Pulmonary artery endothelial cell (primary cell): ENCODE measurements at regions not wholly inside any gene's neighbourhood (a gene's known extent, or its start where the extent isn't known, plus 50 kb on each side); places are given as distances from the start of the nearest gene placed in this dataset.

Source experiments
- DNase-seq: peaks from one replicate; pipeline ENCODE4 v3.0.0-alpha.2; 2011; ENCODE audit warnings: low read depth, low spot score

DNA sequence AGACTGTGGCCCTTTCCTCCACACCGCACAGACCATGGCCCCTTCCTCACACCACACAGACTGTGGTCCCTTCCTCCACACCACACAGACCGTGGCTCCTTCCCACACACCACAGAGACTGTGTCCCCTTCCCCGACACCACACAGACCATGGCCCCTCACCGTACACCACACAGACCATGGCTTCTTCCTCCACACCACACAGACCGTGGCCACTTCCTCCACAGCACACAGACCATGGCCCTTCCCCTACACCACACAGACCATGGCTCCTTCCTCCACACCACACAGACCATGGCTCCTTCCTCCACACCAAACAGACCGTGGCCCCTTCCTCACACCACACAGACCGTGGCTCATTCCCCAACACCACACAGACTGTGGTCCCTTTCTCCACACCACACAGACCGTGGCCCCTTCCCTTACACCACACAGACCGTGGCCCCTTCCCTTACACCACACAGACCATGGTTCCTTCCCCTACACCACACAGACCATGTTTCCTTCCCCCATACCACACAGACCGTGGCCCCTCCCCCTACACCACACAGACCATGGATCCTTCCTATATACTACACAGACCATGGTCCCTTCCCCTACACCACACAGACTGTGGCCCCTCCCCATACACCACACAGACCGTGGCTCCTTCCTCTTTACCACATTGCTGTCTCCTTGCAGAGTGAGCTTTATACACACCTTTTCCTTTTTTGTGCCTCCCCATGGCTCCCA is 297.5 kb upstream of the FOXF1 start:
- no peak for DNase-seq

DNA sequence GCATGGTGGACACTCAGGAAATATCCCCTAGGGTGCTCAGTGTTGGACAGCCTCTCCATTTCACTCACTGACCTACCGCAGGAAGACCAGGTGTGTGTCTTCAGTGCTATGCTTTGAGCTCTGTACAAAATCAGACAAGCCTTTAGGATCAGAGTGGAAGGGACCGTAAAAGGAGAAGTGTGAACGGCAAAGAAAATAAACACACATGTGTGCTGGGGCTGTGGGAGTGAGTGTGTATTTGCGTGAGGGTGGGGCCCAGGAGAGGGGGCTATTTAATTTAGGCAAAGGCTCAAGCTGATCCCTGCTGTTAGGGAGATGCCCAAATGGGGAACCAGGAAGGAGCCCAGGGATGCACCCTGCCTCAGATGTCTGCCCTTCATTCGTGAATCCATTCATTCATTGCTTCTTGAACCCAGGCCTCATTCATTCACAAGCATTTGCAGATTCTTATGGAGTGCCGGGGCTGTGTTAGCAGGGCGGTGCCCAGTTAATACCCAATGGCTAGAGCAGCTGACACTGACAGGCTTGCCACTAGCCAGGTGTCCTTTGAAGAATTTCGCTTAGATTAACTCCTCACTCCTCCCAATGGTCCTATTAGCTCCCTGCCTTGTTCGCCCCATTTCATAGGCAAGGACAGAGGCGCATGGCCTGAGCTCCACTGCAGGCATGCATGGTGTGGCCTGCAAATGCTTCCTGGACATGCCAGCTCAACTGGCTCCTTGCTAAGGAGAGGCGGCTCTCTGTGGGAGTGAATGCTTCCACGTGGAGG is 296.7 kb upstream of the FOXF1 start:
- DNase-seq, result no peak

DNA sequence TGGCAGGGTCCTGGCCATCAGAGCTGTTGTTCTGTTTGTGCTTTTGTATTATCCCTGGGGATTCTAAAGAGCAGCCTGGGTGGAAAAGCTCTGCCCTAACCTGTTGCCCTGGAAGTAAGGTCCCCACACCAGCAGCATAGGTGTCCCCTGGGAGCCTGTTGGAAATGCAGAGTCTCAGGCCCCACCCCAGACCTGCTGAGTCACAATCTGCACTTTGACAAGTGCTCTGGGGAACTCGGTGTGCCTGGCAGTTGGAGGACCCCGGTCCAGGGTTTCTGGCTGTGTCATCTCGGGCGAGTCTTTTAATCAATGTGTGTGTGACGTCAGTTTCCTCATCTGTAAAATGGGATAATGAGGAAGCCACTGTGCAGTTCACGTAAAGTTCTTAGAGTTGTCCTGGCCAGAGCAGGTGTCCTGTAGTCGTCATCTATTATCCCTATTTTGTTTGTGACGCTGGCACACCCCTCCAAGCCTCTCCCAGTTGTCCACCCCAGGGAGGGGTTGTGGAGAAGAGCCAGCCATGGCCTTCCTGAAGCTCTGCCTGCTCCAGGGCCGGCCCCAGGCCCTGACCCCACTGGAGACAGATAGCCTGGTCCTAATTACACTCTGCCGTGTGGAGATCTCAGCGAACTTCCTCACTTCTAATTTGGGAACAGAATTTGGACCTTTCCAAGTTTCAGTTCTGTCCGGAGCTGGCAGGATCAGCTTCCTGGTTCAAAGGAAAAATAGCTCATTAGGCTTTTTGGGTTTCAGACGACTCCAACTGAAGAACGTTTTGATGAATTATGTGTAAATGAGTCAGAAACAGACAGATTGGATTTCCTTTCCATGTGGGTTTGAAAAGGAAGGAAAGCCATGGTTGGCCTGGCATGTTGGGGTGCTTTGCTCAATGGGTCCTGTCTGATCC is 295.7 kb upstream of the FOXF1 start:
- DNase-seq, result no peak

DNA sequence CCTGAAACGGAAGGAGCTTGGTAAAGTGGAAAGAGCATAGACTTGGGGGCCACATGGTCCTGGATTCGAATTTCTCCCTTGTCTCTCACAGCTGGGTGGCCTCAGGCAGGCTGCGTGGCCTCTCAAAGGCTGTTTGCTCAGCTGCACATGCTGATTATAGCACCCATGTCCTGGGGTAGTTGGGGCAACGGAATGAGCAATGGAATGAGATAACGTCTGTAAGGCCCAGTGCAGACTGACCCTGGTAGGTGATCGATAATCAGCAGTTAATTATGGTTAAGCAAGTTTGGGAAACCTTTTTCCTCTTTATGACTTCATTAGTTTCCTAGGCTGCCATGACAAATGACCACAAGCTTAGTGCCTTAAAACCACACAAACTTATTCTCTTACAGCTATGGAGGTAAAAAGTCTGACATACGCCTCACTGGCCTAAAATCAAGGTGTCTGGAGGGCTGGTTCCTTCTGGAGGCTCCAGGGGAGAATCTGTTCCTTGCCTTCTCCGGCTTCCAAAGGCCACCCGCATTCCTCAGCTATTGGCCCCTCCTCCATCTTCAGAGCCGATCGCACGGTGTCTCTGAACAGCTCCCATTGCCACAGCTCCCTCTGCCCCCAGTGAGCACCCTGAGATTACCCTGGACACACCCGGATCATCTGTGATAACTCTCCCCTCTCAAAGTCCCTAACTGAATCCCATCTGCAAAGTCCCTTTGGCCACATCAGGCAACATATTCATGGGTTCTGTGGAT is 294.9 kb upstream of the FOXF1 start:
- DNase-seq, result no peak

DNA sequence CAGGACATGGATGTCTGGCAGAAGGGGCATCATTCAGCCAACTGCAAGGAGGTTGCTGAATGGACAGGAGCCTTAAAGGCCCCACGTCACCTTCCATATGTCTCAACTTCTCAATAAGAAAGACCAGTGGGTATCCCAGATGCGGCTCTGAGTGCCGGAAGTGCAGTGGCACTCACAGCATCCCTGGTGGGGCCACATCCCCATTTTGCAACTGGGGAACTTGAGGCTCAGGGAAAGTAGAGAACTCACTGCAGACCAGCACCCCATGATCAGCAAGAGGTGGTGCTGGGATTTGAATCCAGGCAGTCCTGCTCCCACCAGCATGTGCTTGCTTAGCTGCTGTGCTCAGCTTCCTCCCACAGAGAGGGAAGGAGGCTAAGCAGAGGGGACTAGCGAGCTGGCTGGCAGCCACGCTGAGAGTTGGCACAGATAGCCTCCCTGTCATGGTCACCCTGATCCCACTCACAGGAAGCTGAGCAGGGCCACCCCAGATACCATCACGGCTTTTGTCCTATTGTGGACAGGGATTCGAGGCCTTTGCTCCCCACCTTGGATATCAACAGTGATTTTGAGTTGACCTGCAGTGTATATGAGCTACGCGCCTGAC is 294.2 kb upstream of the FOXF1 start:
- no peak for DNase-seq

DNA sequence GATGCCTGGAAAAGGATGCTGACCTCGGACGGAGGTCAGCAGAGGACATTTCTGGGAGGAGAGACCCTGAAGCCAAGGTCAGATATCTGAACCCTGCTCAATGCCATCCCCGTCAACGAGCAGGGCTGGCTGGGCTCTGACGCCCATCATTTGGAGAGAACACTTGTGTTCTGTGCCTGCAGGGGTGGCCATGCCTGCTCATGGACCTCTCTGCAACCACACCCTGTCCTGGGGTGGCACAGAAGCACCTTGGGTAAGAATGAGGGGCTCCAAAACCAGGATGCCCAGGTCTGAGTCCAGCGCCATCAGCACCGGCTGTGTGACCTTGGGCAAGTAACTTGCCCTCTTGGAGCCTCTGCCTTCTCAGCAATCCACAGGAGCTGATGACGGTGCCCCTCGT is 293.7 kb upstream of the FOXF1 start:
- no peak for DNase-seq

DNA sequence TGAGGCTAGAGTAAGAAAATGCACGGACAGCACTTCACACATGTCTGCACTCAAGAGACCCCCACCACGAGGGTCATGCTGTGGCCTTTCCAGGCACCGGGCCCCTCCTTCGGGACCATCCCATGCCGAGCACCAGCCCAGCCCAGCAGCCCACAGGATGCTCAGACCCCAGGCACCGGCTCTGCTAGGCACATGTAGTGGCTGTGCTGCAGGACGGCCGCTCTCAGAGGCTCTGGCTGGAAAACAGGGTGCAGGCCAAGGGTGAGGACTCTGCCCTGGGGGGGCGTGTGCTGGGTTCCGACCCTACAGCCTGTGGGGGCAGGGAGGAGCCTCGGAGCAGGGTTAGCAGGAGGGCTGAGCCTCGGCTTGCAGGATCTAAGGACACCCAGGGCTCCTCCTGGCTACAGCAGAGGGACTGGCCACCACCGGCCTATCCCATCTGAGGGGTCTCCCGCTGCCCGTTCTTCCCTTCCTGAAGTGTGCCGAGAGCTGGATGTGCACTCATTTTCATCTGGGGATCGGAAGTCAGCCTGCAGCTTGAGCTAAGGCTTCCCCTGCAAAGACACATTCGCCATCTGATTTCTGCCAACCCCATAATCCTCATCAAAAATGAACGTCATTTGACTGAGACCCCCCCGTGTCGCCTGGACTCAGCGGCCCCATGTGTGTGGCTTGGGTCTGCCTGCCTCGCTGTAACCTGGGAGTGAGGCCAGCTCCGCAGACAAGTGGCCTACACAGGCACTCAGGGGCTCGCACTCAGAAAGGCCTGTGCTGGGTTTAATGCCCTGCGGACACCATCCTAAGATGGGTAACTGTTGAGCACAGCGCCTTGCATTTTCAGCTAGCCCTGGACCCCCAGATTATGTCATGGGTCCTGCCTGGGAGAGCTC is 293.1 kb upstream of the FOXF1 start:
- no peak for DNase-seq

DNA sequence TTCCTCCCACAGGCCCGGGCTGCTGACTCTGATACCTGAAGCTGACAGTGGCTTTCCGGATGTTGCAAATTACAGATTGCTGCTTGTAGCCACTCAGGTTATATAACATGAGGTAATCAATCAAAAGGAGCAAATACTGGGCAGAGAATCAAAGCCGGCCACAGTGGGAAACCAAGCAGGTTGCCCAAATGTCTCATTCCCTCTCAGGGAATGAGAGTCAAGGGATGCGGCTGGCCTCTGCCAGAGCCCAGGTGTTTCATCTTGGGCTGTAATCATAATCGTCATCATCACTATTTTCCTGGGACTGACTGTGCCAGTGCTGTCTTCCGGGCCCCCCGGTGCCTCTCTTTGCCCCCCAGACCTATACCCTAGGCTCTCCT is 292.4 kb upstream of the FOXF1 start:
- DNase-seq, result no peak

DNA sequence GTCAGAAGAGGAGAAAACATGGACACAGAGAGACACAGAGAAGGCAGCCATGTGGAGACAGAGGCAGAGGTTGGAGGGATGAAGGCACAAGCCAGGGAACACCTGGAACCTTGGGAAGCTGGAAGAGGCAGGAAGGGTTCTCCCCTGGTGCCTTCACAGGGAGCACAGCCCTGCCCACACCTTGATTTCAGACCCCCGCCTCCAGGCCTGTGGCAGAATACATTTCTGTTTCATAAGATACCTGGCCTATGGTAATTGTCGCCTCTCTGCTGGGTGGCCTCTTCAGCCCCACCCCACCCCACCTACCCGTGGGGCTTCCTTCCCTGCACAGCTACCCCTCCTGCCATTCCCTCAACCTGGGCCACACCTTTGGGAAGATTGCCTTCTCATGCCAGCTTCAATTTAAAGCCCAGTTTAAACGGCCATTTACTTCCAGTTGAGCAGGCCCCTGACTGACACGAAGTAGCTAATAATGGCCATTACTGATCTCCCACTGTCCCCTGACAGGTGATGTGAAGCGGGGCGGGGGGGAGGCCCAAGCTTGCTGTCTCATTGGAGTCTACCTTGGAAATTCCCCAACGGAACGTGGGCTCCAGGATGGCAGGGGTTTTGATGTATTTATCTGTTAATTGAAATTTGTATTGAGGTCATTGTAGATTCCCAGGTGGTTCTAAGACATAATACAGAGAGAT is 291.7 kb upstream of the FOXF1 start:
- no peak for DNase-seq

DNA sequence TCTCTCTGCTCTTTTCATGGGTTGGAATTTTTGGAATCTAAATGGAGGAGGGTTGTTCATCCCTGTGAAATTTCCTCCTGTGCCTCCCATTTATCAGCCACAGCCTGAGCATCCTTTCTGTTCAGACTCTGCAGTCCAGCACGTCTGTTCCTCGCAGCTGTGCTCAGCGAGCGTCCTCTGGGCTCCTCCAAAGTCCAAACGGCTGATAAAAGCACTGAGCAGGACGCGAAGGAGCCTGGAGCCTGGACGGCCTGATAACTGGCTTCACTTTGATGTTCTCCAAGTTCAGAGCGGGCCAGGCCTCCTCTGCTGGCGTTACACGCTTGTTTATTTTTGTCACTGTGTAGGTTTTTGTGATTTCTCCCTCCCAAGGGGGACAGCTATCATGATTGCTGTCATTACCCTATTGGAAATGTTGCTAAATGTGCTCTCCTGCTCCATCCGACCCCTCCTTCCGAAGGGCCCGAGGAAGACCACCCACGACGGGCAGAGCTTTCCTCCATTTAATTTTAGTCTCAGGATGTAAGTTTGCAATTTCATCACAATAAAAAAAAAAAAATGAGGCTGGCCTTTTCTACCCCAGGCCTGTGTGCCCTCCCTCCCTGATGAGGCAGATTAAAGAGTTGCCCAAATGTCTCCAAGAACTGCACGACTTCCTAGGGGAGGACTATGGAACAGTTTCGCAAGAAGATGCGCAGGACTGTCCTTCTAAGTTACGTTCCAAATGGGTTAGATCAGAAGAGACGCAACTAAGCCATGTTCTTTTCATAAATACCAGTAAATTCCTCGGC is 290.5 kb upstream of the FOXF1 start:
- DNase-seq, result no peak

DNA sequence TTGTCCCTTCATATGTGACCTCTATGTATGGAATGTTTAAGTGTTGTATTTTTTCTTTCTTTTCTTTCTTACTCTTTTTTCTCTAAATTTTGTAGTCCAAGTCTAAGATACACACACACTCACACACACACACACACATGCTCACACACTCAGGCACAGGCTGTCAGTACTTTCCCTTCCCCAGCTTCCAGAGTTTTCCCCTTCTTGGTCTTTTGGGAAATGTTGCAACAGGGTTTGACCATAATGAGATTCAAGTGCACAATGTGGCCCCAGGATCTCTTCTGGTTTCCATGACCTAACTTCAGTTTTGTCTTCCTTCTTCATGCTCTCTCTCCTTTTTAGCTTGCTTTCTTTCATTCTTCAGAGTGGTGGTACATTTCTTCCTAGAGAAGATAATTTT is 289.8 kb upstream of the FOXF1 start:
- DNase-seq, result no peak

DNA sequence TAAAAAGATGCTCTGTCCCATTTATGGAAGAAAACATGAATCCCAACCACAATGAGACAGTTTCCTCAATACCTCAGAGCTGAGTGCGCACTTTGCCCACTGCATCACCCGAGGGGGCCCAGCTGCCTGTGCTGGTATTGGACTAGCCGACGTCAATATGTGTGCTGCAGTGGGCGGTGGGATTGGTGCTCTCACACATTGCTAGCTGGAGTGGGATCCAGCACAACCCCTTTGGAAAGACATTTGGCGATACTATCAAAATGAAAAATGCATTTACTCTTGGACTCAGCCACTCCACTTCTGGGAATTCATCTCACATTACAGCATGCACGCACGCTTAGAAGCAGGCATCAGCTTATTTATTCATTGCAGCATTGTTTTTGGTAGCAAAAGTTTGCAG is 289.2 kb upstream of the FOXF1 start:
- no peak for DNase-seq

DNA sequence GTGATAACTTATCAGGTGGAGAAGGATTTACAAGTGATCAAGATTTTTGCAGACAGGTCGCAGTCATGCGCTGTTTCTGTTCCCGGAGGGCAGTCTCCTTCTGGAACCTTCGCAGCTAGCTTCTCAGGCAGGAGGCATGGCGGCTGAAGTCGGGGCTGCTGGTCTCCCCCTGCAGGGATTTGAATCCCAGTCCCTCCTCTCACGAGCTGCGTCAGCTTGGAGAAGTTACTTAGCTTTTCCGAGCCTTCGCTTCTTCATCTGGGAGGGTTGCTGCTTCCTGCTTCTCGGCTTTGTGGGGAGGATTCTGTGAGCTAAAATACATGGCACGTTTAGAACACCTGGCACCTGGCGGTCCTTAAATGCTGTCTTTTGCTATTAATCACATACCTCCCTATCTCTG is 287.8 kb upstream of the FOXF1 start:
- no peak for DNase-seq

DNA sequence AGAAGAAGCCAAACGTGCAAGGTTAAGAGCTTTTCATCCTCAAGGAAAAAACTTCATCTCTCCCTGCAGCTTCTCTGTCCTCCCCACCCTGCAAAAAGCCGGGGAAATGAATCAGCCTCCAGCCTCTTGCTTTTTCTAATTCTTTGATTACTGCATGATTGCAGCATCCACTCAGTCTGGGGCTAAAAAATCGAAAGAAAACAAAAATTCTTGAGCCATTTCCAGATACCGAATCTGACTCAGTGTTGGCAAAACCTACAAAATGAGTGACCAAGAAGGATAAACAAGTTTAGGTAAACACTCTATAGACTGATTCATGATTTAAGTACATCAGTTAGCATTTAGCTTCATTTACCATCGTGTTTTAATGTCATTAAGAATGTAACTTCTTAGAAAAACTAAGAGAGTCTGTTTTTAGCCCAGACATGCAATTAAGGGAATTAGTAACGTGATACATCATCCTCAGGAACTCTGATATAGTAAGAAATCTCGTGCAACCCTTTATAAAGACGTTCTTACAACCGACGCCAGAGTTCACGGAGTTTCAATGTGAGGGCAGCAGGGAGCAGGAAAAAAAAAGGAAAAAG is 287.3 kb upstream of the FOXF1 start:
- DNase-seq, result no peak

DNA sequence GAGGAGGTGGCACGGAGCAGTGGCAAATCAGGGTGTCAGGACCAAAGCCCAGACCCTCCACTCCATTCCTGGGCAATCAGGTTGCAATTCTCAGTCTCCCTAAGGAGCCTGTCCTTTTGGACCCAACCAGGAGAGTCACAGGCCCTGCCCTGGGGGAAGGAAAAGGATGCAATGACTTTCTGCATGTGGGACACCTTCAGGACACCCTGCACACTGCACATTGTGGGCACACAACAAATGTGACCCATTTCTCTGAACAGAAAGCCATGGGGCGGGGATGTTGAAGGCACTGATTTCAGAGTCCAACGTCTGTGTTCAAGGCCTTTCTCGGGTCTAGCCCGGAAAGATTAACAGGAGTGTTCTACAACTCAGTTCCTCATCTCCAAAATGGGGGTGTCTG is 286.2 kb upstream of the FOXF1 start:
- DNase-seq, result no peak

DNA sequence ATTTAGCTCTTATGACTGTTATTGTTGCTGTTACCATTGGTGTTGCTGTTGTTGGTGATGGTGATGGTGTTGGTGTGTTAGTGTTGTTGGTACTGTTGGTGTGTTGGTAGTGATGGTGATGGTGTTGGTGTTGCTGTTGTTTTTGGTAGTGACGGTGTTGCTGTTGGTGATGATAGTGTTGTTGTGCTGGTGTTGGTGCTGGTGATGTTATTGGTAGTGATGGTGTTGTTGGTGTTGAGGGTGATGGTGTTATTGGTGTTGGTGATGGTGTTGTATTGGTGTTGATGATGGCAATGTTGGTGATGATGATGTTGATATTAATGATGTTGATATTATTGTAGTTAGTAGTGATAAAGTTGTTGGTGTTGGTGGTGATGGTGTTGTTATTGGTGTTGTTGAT is 285.7 kb upstream of the FOXF1 start:
- DNase-seq, result no peak

DNA sequence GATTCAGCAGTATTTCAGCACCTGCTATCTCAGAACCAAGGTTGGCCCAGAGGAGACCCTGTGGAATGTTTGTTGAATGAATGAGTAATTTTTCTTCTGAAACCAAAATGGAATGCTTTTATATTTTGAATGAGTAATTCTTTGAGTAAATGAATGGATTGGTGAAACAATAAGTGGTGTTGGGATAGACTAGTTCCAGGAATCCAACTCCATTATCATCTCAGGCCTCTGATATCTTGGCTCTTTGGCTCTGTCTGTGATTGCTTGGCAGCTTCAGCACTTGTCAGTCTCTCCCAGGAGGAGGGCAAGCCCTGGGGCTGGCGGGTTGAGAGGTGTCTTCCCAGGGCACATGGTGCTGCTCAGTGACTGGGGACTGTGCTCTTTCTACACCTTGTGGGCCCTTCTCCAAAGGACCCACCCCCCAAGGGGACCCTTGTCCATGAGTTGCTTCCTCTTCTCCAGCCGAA is 284.4 kb upstream of the FOXF1 start:
- no peak for DNase-seq

DNA sequence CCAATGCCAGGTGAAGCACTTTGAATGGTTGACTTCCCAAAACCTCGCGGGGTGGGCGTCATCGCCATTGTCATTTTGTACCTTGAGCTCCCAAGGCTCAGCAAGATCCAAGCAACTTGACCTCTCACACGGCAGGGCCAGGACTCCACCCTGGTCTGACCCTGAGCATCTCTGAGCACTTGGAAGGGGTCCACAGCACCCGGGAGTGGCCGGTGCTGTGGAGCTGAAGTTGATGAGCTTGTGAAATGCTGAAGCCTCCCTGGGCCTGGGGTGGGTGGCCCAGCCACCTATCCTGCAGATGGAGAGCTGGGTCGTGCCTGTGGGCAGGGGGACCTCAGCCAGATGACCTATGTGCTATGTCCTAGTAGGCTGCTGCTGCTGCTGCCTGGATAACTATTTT is 283.3 kb upstream of the FOXF1 start:
- DNase-seq, result no peak
